ENCODE measurements at regions not wholly inside any gene's neighbourhood (a gene's known extent, or its start where the extent isn't known, plus 50 kb on each side); places are given as distances from the start of the nearest gene placed in this dataset.

DNA sequence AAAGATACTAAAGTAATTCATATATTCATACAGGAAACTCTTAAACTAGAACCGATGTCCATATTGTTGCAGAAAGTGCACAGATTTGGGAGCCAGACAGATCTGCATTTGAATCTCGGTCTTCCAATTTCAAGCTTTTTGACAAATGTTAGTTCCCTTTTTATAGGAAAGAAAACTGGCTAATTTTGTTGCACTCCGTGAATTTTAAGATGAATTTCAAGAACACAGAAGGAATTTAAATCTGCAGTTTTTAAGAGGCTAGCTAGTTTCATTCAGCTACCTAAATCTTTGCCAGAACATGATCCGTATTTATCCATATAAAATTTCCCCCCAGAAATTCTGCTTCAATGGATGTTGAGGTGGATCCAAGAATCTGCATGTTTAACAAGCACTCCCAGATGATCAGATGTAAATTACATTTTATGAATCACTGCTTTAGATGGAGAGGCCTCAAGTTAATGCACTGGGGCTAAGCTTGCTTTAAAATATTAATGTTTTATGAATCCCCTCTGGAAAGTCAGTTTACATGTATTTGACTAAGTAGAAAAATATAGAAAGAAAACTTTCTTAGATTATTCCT lies 1296.3 kb upstream of the CADM2 start:
- TF ChIP-seq EZH2 (IDR thresholded peaks at IDR 0.05; ENCODE audit: borderline replicate concordance, low read length): no peak
- TF ChIP-seq, protein P1, sequence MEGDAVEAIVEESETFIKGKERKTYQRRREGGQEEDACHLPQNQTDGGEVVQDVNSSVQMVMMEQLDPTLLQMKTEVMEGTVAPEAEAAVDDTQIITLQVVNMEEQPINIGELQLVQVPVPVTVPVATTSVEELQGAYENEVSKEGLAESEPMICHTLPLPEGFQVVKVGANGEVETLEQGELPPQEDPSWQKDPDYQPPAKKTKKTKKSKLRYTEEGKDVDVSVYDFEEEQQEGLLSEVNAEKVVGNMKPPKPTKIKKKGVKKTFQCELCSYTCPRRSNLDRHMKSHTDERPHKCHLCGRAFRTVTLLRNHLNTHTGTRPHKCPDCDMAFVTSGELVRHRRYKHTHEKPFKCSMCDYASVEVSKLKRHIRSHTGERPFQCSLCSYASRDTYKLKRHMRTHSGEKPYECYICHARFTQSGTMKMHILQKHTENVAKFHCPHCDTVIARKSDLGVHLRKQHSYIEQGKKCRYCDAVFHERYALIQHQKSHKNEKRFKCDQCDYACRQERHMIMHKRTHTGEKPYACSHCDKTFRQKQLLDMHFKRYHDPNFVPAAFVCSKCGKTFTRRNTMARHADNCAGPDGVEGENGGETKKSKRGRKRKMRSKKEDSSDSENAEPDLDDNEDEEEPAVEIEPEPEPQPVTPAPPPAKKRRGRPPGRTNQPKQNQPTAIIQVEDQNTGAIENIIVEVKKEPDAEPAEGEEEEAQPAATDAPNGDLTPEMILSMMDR (IDR thresholded peaks at IDR 0.05; ENCODE audit: low read length): no peak
- Histone ChIP-seq H3K9me3 (ENCODE audit: low read length) (no peaks in the 10 kb centered on the region), H3K27ac (ENCODE audit: low read depth, low read length, poor library complexity, severe bottlenecking) (no peak overlapping the region), H3K4me2 (ENCODE audit: low read length) (no peak overlapping the region), H3K4me1 (ENCODE audit: insufficient read depth, low read length, severe bottlenecking) (no peaks in the 10 kb centered on the region), H3F3A (ENCODE audit: insufficient read depth, low read length) (no peaks in the 10 kb centered on the region), H4K20me1 (ENCODE audit: insufficient read depth, low read length) (no peaks in the 10 kb centered on the region), H3K27me3 (ENCODE audit: insufficient read depth, low read length) (no peaks in the 10 kb centered on the region), H2AFZ (ENCODE audit: low read length) (no peak overlapping the region), H3K9me2 (ENCODE audit: low read depth, low read length) (no peaks in the 10 kb centered on the region), H3K79me2 (ENCODE audit: insufficient read depth, low read length) (no peaks in the 10 kb centered on the region), H3K9ac (ENCODE audit: low read length) (no peak overlapping the region), H3K4me3 (ENCODE audit: low read depth, low read length, poor library complexity, severe bottlenecking) (no peak overlapping the region), H3K36me3 (ENCODE audit: insufficient read depth, low read length) (no peaks in the 10 kb centered on the region)

DNA sequence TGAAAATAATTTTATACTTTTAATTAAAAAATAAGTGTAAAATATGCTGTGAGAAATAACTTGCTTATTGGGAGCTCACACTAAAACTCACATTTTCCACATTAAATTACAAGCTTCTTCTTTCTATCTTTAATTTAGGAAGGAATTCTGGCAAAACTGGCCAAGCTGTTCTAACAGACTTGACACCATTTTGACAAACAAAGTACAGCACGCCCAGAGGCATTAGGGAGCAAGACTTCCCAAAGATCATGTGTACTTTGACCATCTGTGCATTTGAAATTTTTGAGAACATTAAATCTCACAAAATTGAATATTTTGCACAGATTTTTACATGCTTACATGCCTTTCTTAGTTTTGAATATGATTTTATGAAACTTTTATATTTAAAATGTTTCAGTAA lies 1288.4 kb upstream of the CADM2 start:
- no peaks in the 10 kb centered on the region for H3F3A ChIP-seq (ENCODE audit: insufficient read depth, low read length)
- no peaks in the 10 kb centered on the region for H3K9me2 ChIP-seq (ENCODE audit: low read depth, low read length)
- H3K27me3 ChIP-seq (ENCODE audit: insufficient read depth, low read length): no peaks in the 10 kb centered on the region
- H2AFZ ChIP-seq (ENCODE audit: low read length): no peak overlapping the region
- TF ChIP-seq, protein P1 (IDR thresholded peaks at IDR 0.05; ENCODE audit: low read length): no peak
- H3K4me3 ChIP-seq (ENCODE audit: low read depth, low read length, poor library complexity, severe bottlenecking): no peak overlapping the region
- no peak overlapping the region for H3K4me2 ChIP-seq (ENCODE audit: low read length)
- no peaks in the 10 kb centered on the region for H3K36me3 ChIP-seq (ENCODE audit: insufficient read depth, low read length)
- no peaks in the 10 kb centered on the region for H3K4me1 ChIP-seq (ENCODE audit: insufficient read depth, low read length, severe bottlenecking)
- no peak overlapping the region for H3K9ac ChIP-seq (ENCODE audit: low read length)
- H3K9me3 ChIP-seq (ENCODE audit: low read length): no peaks in the 10 kb centered on the region
- no peaks in the 10 kb centered on the region for H4K20me1 ChIP-seq (ENCODE audit: insufficient read depth, low read length)
- no peak overlapping the region for H3K27ac ChIP-seq (ENCODE audit: low read depth, low read length, poor library complexity, severe bottlenecking)
- H3K79me2 ChIP-seq (ENCODE audit: insufficient read depth, low read length): no peaks in the 10 kb centered on the region

DNA sequence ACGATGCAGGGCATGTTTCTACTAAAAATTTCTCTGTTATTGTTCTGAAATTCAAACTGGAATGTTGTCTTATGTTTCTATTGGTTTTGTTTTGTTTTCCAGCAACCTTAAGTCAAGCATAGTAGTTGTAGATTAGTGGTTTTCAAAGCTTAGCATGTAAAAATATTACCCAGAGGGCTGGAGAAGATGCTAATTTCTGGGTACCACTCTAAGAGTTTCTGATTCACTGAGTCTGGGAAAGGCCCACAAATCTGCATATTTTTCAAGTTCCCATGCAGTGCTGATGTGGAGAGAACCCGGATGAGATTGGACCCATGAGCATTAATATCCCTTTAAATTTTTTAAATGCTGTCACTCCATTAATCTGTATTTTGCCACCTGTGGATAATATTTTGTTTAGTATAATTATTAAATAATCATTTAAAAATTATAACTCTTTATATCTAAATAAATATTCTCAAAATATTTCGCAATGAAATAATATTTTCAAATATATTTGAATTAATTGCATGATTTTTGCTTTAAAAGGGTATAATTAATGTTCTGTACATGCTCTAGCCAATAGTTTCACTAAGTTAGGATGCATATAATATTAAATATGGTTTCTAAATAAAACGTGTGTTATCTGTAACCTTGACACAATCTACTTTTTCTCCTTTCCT lies 1274.7 kb upstream of the CADM2 start:
- Histone ChIP-seq H3K9ac (ENCODE audit: low read length) (no peak overlapping the region), H3K36me3 (ENCODE audit: insufficient read depth, low read length) (no peaks in the 10 kb centered on the region), H3K4me3 (ENCODE audit: low read depth, low read length, poor library complexity, severe bottlenecking) (no peak overlapping the region), H3K79me2 (ENCODE audit: insufficient read depth, low read length) (no peaks in the 10 kb centered on the region), H3K9me2 (ENCODE audit: low read depth, low read length) (no peaks in the 10 kb centered on the region), H3K9me3 (ENCODE audit: low read length) (no peaks in the 10 kb centered on the region), H3K4me2 (ENCODE audit: low read length) (no peak overlapping the region), H3K27me3 (ENCODE audit: insufficient read depth, low read length) (no peaks in the 10 kb centered on the region), H3F3A (ENCODE audit: insufficient read depth, low read length) (no peaks in the 10 kb centered on the region), H4K20me1 (ENCODE audit: insufficient read depth, low read length) (no peaks in the 10 kb centered on the region), H3K27ac (ENCODE audit: low read depth, low read length, poor library complexity, severe bottlenecking) (no peak overlapping the region), H3K4me1 (ENCODE audit: insufficient read depth, low read length, severe bottlenecking) (no peaks in the 10 kb centered on the region), H2AFZ (ENCODE audit: low read length) (no peak overlapping the region)
- TF ChIP-seq, protein P1 (IDR thresholded peaks at IDR 0.05; ENCODE audit: low read length): no peak
- no peak for TF ChIP-seq EZH2 (IDR thresholded peaks at IDR 0.05; ENCODE audit: borderline replicate concordance, low read length)

Measured in OCI-LY1 (cell line).